HG03432 (cell line): ENCODE measurements at regions not wholly inside any gene's neighbourhood (a gene's known extent, or its start where the extent isn't known, plus 50 kb on each side); places are given as distances from the start of the nearest gene placed in this dataset.

Experiments
- ATAC-seq: cut with Tn5 transposase; IDR thresholded peaks from one replicate; pipeline ENCODE4 v1.9.1; 2021; ENCODE audit warnings: mild to moderate bottlenecking, moderate library complexity; ENCODE audit not compliant: unreplicated experiment

DNA sequence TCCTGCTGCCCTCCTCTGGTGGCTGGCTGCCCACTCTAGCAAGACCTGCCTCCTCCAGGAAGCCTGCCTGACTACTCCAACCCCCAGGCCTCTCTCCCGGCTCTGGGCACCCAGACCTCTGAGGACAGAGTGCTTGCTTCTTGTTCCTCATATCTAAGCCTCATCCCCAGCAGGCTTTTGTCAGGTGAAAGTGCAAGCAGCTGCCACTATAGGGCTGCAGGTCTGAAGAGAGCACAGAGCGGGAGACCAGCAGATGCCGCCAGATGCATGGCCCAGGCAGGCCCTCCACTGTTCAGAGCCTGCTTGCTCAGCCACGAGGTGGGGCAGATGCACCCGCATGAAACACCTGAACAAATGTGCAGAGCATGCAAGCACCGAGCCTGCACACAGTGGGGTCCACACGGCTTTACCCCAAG, 73.0 kb downstream of the SERPINA3 start:
- ATAC-seq = no peak

GRCh38 chr14:94682736-94683135, 70.5 kb downstream of the SERPINA3 start:
- no peak for ATAC-seq

DNA sequence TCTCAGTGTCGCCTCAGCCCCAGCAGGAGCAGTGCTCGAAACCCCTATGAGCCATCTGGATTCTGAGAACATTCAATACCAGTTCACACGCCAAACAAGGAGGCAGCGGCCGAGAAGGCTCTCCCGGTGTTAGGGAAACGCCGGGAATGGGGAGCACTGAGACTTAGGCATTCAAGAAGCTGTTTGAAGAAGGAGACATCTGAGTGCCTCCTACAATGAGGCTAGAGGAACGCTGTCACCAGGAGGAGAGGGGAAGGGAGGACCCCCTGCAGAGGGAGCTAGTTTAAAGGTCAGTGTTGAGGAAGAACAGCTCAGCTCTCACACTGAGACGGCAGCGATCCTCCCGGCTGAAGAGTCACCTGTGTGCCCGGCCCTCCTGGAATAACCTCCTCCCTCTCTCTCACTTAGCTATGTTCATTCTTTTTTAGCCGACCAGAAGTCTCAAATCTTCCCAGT, 69.9 kb downstream of the SERPINA3 start:
- no peak for ATAC-seq

DNA sequence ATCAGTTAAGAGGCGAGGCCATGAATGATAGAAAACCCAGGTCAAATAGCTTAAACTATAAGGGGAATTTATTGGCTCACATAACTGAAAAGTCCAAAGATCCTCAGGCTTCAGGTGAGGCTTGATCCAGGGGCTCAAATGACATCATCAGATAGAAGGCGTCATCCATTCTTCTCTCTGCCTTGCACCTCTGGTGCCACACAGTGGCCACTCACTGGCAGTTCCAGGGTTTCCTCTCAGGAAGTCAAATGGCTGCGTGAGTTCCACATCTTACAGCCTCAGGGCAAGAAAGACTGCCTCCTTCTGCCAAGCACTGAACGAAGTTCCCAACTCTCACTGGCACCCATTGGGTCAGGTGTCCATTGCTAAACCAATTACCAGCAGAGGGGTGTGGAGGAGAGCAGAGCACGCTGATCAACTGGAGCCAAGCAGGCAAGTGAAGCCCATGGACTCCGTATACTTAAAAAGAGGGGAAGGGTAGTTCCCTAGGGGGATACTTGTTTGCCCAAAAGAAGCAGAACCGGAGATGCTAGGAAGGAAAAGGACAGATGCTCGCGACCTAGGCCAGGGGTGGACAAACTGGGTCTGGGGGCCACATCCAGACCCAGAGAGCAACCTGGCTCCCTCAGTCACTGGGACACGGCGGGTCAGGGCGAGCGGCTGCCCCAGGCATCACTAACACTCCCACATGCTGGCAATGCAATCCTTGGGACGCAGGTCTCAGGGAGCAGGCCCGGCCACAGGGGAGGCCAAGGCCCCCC, 69.3 kb downstream of the SERPINA3 start:
- ATAC-seq = no peak

DNA sequence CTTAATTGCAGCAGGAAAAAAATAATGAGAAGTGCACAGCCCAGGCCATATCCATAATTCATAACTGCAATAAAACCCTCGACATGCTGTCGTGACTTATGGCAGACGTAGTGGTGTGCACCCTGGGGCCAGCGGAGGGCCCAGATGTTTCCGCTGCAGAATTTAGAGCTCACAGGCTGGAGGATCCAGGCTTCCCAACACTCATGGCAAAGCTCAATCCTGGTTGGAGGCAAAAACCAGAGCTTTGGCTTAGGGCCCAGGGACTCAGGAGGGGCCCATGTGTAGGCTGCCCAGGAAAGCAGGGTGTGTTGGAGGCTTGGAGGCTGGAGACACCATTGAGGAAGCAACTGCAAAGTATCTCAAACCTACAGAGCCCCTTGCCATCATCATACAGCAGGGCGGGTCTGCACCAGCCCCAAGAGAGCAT, 68.7 kb downstream of the SERPINA3 start:
- no peak for ATAC-seq

DNA sequence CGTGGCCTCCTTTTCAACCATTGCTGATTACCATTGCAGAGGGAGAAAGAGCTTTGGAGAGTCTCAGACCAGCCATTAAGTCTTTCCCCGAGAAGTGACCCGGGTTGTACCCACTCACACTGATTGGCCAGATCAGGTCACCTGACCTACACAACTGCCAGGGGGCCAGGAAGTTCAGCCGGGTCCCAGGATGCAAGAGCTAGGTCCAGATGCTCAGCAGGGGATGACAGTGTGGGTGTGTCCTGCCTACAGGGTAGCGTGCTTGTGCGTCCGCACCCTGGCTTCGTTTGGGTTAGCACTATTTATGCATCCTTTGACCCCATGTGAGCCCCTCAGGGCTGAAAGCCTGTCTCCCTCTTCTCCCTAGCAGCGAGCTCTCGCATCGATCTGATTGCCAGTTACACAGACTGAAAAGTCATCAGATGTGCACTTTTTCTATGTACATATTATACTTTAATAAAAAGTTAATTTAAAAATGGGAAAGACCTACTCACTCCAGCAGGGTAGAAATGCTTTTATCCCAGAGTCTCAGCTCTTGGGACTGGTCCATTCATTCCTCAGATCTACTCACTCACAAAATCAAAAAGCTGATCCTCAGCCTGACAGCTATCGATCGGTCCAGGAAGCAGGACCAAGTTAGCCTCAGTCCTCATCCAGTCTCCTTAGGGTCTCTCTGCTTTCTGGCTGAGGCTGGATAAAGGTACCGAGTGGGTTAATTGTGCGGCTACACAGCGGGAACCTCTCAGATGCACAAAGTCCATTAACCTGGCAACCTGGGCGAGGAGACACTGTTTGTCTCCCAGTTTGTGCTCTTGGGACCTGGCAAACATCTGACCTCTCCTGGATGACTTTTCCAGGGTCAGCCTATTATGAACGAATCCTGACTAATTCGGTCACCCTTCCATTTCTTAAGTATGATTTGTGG, 68.0 kb downstream of the SERPINA3 start:
- no peak for ATAC-seq

- ATAC-seq = no peak
These were observed 67.1 kb downstream of the SERPINA3 start for GRCh38 chr14:94679106-94679810.

GRCh38 chr14:94677747-94678146, 65.6 kb downstream of the SERPINA3 start:
- ATAC-seq = no peak

- no peak for ATAC-seq
These were observed 65.0 kb downstream of the SERPINA3 start for GRCh38 chr14:94677213-94677612.

DNA sequence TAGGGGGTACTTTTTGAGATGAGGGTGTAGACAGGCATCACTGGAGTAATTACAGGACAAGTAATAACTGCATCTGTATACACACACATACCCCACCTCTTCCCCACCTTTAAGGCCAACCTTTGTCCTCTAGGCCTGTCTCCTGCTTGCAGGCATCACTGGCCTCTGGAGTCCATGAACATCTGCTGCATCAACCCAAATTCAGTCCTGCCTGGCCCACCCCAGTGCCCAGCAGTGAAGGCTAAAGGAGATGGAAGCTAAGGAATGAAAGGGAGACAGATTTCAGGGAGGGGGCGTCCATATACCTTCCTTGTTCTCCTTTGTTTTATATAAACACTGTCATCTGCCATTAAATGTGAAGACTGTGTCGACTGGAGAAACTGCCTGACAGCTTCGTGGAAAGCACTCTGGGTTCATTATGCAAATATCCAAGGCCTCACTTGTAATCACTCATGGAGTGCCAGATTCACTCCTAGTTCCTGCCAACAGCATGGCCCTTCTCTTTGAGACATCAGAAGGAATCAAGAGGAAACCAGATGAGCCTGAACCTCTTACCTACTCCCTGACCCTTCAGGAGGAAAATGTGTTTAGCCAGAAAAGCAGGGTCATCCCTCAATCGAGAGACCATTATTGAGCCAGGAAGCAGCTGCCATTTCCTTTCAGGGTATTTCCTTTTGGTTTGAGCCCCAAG, 64.4 kb downstream of the SERPINA3 start:
- ATAC-seq = no peak

GRCh38 chr14:94675036-94675435, 62.8 kb downstream of the SERPINA3 start:
- no peak for ATAC-seq

DNA sequence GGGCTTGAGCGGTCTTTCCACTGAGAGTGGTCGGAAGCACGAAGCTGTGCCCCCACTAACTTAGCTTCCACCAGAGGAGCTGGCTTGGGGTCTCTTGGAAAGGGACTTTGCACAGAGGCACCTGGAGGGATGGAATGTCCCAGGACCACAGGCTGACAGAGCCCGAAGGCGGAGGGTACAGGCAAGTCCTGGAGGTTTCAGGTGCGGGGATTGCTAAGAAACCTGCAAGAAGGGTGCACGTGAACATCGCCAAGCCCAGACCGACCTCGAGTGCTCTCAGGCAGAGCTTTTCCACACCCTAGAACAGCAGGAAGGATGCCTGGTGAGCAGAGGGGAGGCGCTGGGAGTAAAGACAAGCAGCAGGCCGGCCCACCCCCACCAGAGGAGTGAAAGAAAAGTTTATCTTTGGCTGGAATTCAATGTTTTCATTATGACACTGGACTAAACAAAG, 61.6 kb downstream of the SERPINA3 start:
- ATAC-seq = no peak
